ENCODE measurements at regions not wholly inside any gene's neighbourhood (a gene's known extent, or its start where the extent isn't known, plus 50 kb on each side); places are given as distances from the start of the nearest gene placed in this dataset.
A peak's percentile ranks its signal among the peaks of the same experiment; 100 is the strongest.

DNA sequence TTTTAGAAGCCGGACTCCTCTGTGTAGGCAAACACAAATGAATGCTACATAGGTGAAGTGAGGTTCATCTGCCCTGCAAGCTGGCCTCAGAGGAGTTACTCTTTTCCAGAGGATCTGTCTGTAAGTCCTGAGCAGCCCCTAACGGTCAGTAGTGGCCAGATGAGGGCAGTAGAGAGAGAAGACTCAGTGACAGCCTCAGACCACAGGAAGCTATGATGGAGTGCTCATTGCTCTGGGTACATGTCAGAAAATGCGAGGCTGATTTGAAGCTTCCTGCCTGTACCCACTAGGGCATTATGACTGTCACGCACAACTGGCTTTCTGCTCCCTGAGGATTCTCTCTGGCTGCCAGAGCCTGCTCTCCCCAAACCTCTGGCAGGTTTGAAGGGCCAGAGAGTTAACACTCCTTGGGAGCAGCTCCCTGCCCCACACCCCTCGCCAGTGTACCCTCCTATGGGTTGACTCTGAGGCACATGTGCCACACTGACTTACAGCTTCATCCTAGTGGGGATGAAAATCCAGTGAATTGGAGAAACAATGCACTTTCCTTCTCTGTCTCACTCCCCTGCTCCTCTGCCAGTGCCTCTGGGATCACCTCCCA lies 141.5 kb downstream of the GABRG2 start:
- intact Hi-C loops (cut with micrococcal nuclease), result no loop called here
- Histone ChIP-seq H3K27me3 (ENCODE audit: low read depth) (peaks cover 11% of the 10 kb centered on the region), H3K36me3 (no peaks in the 10 kb centered on the region), H3K9me3 (replicated peaks) (no peaks in the 10 kb centered on the region), H3K4me1 (no peaks in the 10 kb centered on the region), H3K27ac (replicated peaks) (no peak overlapping the region), H3K4me3 (no peak overlapping the region)
- TF ChIP-seq, protein P1, sequence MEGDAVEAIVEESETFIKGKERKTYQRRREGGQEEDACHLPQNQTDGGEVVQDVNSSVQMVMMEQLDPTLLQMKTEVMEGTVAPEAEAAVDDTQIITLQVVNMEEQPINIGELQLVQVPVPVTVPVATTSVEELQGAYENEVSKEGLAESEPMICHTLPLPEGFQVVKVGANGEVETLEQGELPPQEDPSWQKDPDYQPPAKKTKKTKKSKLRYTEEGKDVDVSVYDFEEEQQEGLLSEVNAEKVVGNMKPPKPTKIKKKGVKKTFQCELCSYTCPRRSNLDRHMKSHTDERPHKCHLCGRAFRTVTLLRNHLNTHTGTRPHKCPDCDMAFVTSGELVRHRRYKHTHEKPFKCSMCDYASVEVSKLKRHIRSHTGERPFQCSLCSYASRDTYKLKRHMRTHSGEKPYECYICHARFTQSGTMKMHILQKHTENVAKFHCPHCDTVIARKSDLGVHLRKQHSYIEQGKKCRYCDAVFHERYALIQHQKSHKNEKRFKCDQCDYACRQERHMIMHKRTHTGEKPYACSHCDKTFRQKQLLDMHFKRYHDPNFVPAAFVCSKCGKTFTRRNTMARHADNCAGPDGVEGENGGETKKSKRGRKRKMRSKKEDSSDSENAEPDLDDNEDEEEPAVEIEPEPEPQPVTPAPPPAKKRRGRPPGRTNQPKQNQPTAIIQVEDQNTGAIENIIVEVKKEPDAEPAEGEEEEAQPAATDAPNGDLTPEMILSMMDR (IDR thresholded peaks at IDR 0.05; ENCODE audit: borderline replicate concordance), result peak; percentile 54
- DNase-seq, result no peak

DNA sequence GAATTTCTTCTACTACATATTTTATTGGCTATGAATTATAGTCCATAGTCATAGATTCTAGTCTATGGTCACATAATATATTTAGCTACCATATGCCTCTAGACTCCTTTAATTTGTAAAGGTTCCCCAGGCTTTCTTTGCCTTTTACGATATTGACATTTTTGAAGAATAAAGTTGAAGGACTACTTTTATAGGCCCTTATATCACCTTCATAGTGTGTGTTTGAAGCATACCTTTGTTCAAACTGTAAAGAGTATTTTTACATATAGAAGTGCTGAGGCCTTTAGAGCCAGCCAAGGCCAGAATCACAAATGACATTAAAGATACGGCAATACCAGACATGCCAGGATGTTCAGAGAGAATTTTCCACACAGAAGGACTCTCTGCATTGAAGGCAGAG lies 147.0 kb downstream of the GABRG2 start:
- H3K27ac ChIP-seq (replicated peaks), result no peak overlapping the region
- intact Hi-C loops (cut with micrococcal nuclease), result no loop called here
- no peak overlapping the region for H3K4me3 ChIP-seq
- no peaks in the 10 kb centered on the region for H3K9me3 ChIP-seq (replicated peaks)
- H3K27me3 ChIP-seq (ENCODE audit: low read depth), result no peaks in the 10 kb centered on the region
- H3K36me3 ChIP-seq, result no peaks in the 10 kb centered on the region
- H3K4me1 ChIP-seq, result no peaks in the 10 kb centered on the region
- TF ChIP-seq, protein P1 (IDR thresholded peaks at IDR 0.05; ENCODE audit: borderline replicate concordance), result no peak
- DNase-seq, result no peak

DNA sequence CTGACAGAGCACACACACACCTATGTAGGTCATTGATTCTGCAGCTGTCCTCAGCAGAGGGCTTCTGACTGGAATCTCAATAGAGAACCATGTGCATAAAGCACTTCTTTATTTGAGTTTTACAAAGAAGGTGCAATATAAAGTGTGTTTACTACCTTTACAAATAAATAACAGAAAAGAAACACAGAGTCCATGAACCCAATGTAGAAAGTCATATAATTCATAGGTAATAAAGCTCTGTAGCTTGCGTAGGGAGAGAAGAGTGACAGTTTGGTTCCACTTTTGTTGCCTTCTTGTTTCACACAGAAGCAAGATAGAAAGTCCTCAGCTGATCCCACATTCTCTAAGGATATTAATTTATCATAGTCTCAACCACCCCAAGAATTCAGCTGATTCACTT lies 149.5 kb downstream of the GABRG2 start:
- no peaks in the 10 kb centered on the region for H3K36me3 ChIP-seq
- no peaks in the 10 kb centered on the region for H3K27me3 ChIP-seq (ENCODE audit: low read depth)
- TF ChIP-seq, protein P1 (IDR thresholded peaks at IDR 0.05; ENCODE audit: borderline replicate concordance), result no peak
- H3K4me1 ChIP-seq, result no peaks in the 10 kb centered on the region
- no peak for DNase-seq
- no peak overlapping the region for H3K27ac ChIP-seq (replicated peaks)
- intact Hi-C loops (cut with micrococcal nuclease), result no loop called here
- no peaks in the 10 kb centered on the region for H3K9me3 ChIP-seq (replicated peaks)
- H3K4me3 ChIP-seq, result no peak overlapping the region

DNA sequence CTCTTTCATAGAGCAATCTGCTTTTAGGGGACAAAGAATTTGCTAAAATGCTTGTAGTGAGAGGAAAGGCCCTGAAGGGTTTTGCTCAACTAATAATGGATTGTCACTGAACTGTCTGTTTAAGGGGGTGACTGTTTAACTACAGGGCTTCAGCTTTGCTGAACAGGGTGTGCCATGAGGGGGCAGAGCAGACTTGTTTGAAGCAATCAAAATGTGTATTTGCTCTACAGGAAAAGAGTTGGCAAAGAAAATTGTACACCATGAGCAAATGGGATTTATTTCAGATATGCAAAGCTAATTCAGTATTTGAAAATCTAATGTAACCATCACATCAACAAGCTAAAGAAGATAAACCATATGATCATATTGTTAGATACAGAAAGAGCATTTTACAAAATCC lies 154.3 kb downstream of the GABRG2 start:
- Histone ChIP-seq H3K27ac (replicated peaks) (no peak overlapping the region), H3K4me1 (no peaks in the 10 kb centered on the region), H3K9me3 (replicated peaks) (peaks cover 6% of the 10 kb centered on the region), H3K4me3 (no peak overlapping the region), H3K27me3 (ENCODE audit: low read depth) (no peaks in the 10 kb centered on the region), H3K36me3 (no peaks in the 10 kb centered on the region)
- intact Hi-C loops (cut with micrococcal nuclease), result no loop called here
- DNase-seq, result no peak
- TF ChIP-seq, protein P1 (IDR thresholded peaks at IDR 0.05; ENCODE audit: borderline replicate concordance), result no peak

DNA sequence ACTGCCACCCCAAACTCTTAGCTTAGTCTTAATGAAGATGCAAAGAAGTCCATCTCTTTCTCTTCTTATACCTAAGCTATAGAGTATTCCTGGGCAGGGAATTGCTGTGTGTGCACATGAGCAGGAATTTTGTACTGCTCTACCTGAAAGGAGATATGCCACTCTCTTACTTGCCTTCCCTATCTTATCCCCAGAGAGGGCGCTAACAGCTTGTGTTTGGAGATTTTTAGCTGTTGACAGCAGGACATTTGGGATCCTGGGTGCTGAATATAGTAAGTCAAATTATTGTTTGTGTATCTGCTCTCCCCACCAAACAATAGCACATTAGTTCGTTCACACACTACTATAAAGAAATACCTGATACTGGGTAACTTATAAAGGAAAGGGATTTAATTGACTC lies 159.5 kb downstream of the GABRG2 start:
- no peak overlapping the region for H3K27ac ChIP-seq (replicated peaks)
- no peaks in the 10 kb centered on the region for H3K4me1 ChIP-seq
- no peak for DNase-seq
- H3K27me3 ChIP-seq (ENCODE audit: low read depth), result no peaks in the 10 kb centered on the region
- H3K9me3 ChIP-seq (replicated peaks), result peaks cover 6% of the 10 kb centered on the region
- TF ChIP-seq, protein P1 (IDR thresholded peaks at IDR 0.05; ENCODE audit: borderline replicate concordance), result no peak
- H3K4me3 ChIP-seq, result no peak overlapping the region
- intact Hi-C loops (cut with micrococcal nuclease), result no loop called here
- no peaks in the 10 kb centered on the region for H3K36me3 ChIP-seq
